HCT116 (cell line): ENCODE measurements at regions not wholly inside any gene's neighbourhood (a gene's known extent, or its start where the extent isn't known, plus 50 kb on each side); places are given as distances from the start of the nearest gene placed in this dataset.

ENCODE experiments used
- ATAC-seq: fragments of 200-7000 bp; cut with Tn5 transposase; 2 replicates; pipeline ENCODE4 v1.9.1; 2020; ENCODE audit warnings: mild to moderate bottlenecking, moderate library complexity
- BruUV-seq: library from RNA; stranded (reverse); fragments of 400-500 nt; replicated peaks from 2 replicates; lab custom pipeline; 2021; lab: Mats Ljungman, UMichigan
- CTCF ChIA-PET: fragments of 300-600 bp; sonication (Branson Sonifier 250); formaldehyde crosslinking; loops from one replicate; lab custom pipeline; 2021; ENCODE audit warnings: antibody characterized with exemption; lab: Charles Lee
- POLR2A ChIA-PET: fragments of 300-600, 350-600 bp; sonication (Branson Sonifier 250); formaldehyde crosslinking; loops from one replicate; lab custom pipeline; 2021; ENCODE audit warnings: antibody characterized with exemption; lab: Charles Lee
- RAD21 ChIA-PET, 2 experiments: fragments of 300-600 bp; sonication (Branson Sonifier 250); formaldehyde crosslinking; loops; one replicate each; lab custom pipeline; 2023; ENCODE audit warnings: low total read pairs in 2 of 2; ENCODE audit not compliant: uncharacterized antibody in 2 of 2, unreplicated experiment in 2 of 2, low non-redundant PET in 1 of 2; lab: Charles Lee
- DNase-seq: peaks from one replicate; pipeline ENCODE4 v3.0.0-alpha.2; 2010; ENCODE audit warnings: low read depth, low spot score
- H2AFZ ChIP-seq: fragments of 200-600 bp; shearing (Covaris generic), sonication (generic); 2 replicates; pipeline ENCODE4 v1.6.1; 2017; ENCODE audit warnings: low read depth, mixed run types, mixed read lengths, antibody characterized with exemption, low read length; ENCODE audit not compliant: poor library complexity, severe bottlenecking
- H3K27ac ChIP-seq: 2 replicates; pipeline ENCODE4 v1.5.1; 2012; ENCODE audit warnings: low read depth, low read length
- H3K27me3 ChIP-seq: fragments of 200-600 bp; sonication (generic); 2 replicates; pipeline ENCODE4 v1.6.1; 2016; ENCODE audit warnings: mixed run types, low read length, mixed read lengths; ENCODE audit not compliant: insufficient read depth
- H3K36me3 ChIP-seq, 2 experiments: fragments of 200-500 bp in 1 of 2; fragments of 200-600 bp in 1 of 2; sonication (Bioruptor generic) in 1 of 2; sonication (generic) in 1 of 2; 2 replicates each; pipeline versions ENCODE4 v1.5.1 to v1.6.1; 2014 to 2016; ENCODE audit warnings: low read length in 2 of 2, inconsistent platforms in 1 of 2, mixed read lengths in 1 of 2, mixed run types in 1 of 2; ENCODE audit not compliant: insufficient read depth in 2 of 2, control insufficient read depth in 1 of 2
- H3K4me1 ChIP-seq, 2 experiments: fragments of 200-600 bp in 1 of 2; sonication (generic) in 1 of 2; 2 replicates each; pipeline versions ENCODE4 v1.5.1 to v1.6.1; 2012 to 2017; ENCODE audit warnings: low read length in 2 of 2, inconsistent platforms in 1 of 2, mild to moderate bottlenecking in 1 of 2, mixed read lengths in 1 of 2, mixed run types in 1 of 2, moderate library complexity in 1 of 2; ENCODE audit not compliant: insufficient read depth in 2 of 2, control insufficient read depth in 1 of 2
- H3K4me2 ChIP-seq: fragments of 200-600 bp; sonication (generic); 2 replicates; pipeline ENCODE4 v1.6.1; 2017; ENCODE audit warnings: mixed run types, low read length, mixed read lengths
- H3K4me3 ChIP-seq, 2 experiments: fragments of 200-600 bp in 1 of 2; sonication (generic) in 1 of 2; replicated peaks in 1 of 2; 2 replicates each; pipeline ENCODE4 v1.5.1; 2011 to 2016; ENCODE audit warnings: low read length in 2 of 2, control low read depth in 1 of 2, low read depth in 1 of 2, mild to moderate bottlenecking in 1 of 2, mixed read lengths in 1 of 2, mixed run types in 1 of 2
- H3K79me2 ChIP-seq: fragments of 200-600 bp; sonication (generic); 2 replicates; pipeline ENCODE4 v1.6.1; 2017; ENCODE audit warnings: mild to moderate bottlenecking, mixed run types, low read length, moderate library complexity, mixed read lengths; ENCODE audit not compliant: insufficient read depth
- H3K9ac ChIP-seq: fragments of 200-600 bp; sonication (generic); 2 replicates; pipeline ENCODE4 v1.6.1; 2016; ENCODE audit warnings: low read length, mixed read lengths
- H3K9me2 ChIP-seq: fragments of 200-600 bp; sonication (generic), shearing (Covaris generic); 2 replicates; pipeline ENCODE4 v1.6.1; 2017; ENCODE audit warnings: mixed run types, mild to moderate bottlenecking, moderate library complexity; ENCODE audit not compliant: insufficient read depth
- H3K9me3 ChIP-seq, 2 experiments: fragments of 200-500 bp in 1 of 2; fragments of 200-600 bp in 1 of 2; sonication (Bioruptor generic) in 1 of 2; sonication (generic) in 1 of 2; 2 replicates each; pipeline ENCODE4 v1.6.1; 2014 to 2017; ENCODE audit warnings: low read length in 2 of 2, mixed read lengths in 2 of 2, inconsistent platforms in 1 of 2, low read depth in 1 of 2, mild to moderate bottlenecking in 1 of 2, mixed run types in 1 of 2, moderate library complexity in 1 of 2; ENCODE audit not compliant: control insufficient read depth in 1 of 2, insufficient read depth in 1 of 2
- H4K20me1 ChIP-seq: fragments of 200-600 bp; sonication (generic), shearing (Covaris generic); 2 replicates; pipeline ENCODE4 v1.6.1; 2017; ENCODE audit warnings: mixed run types, mild to moderate bottlenecking, moderate library complexity; ENCODE audit not compliant: insufficient read depth
- CTCF ChIP-seq, 3 experiments: fragments of 200-600 bp in 1 of 3; sonication (generic) in 1 of 3; IDR thresholded peaks in 2 of 3; conservative IDR thresholded peaks in 1 of 3; 2 replicates each; pipeline ENCODE4 v1.5.1; 2012 to 2017; ENCODE audit warnings: low read depth in 2 of 3, low read length in 2 of 3, antibody characterized with exemption in 1 of 3, borderline replicate concordance in 1 of 3, control low read depth in 1 of 3, mild to moderate bottlenecking in 1 of 3, mixed read lengths in 1 of 3, mixed run types in 1 of 3, moderate library complexity in 1 of 3; ENCODE audit not compliant: insufficient read depth in 1 of 3
- EGR1 ChIP-seq: IDR thresholded peaks from 2 replicates; pipeline ENCODE4 v1.6.1; 2012; ENCODE audit warnings: low read depth
- ELF1 ChIP-seq: IDR thresholded peaks from 2 replicates; pipeline ENCODE4 v1.6.1; 2012; ENCODE audit warnings: low read depth, borderline replicate concordance
- EZH2phosphoT487 ChIP-seq: fragments of 200-600 bp; IDR thresholded peaks from 2 replicates; pipeline ENCODE4 v1.6.1; 2018; ENCODE audit warnings: antibody characterized with exemption, borderline replicate concordance
- FOSL1 ChIP-seq: IDR thresholded peaks from 2 replicates; pipeline ENCODE4 v1.6.1; 2012; ENCODE audit warnings: low read depth
- POLR2AphosphoS5 ChIP-seq: IDR thresholded peaks from 2 replicates; pipeline ENCODE4 v1.6.1; 2011; ENCODE audit warnings: mild to moderate bottlenecking, low read depth, low read length, moderate library complexity
- REST ChIP-seq: IDR thresholded peaks from 2 replicates; pipeline ENCODE4 v1.6.1; 2012; ENCODE audit warnings: low read depth
- SIN3A ChIP-seq: IDR thresholded peaks from 2 replicates; pipeline ENCODE4 v1.6.1; 2012; ENCODE audit warnings: low read depth
- SRF ChIP-seq: IDR thresholded peaks from 2 replicates; pipeline ENCODE4 v1.6.1; 2012; ENCODE audit warnings: low read depth
- ZBTB33 ChIP-seq: IDR thresholded peaks from 2 replicates; pipeline ENCODE4 v1.6.1; 2011; ENCODE audit warnings: mild to moderate bottlenecking, low read length, moderate library complexity; ENCODE audit not compliant: insufficient replicate concordance; ENCODE audit errors: extremely low read depth
- ZFX ChIP-seq: fragments of 450-650 bp; IDR thresholded peaks from 2 replicates; pipeline ENCODE4 v1.6.1; 2017
- ZNF274 ChIP-seq: fragments of 200-500 bp; sonication (Bioruptor generic); IDR thresholded peaks from 2 replicates; pipeline ENCODE4 v1.6.1; 2014; ENCODE audit warnings: mild to moderate bottlenecking, low read depth, low read length, inconsistent platforms
- intact Hi-C: fragments of 100-400 bp; cut with micrococcal nuclease; formaldehyde crosslinking; loops from 2 replicates; pipeline ENCODE4 v1.10.0; 2022

- BruUV-seq = no TSS peak
These were observed 79.1 kb upstream of the FAM120A start for GRCh38 chr9:93372391-93372790.

More at GRCh38 chr9:93372391-93372790, 79.1 kb upstream of the FAM120A start:
- no peak for ATAC-seq
- H3K9ac ChIP-seq = no peak overlapping the region
- CTCF ChIA-PET = no interaction called here
- no peaks in the 10 kb centered on the region for H3K9me3 ChIP-seq
- no peak overlapping the region for H3K4me2 ChIP-seq
- TF ChIP-seq SRF (no peak), POLR2AphosphoS5 (no peak), ZFX (no peak), ZNF274 (no peak), ELF1 (no peak), EGR1 (no peak), FOSL1 (no peak), ZBTB33 (no peak), REST (no peak), EZH2phosphoT487 (no peak), CTCF (IDR thresholded peaks at IDR 0.05 in 2 of 3, conservative IDR thresholded peaks at IDR 0.05 in 1 of 3; ENCODE audit: borderline replicate concordance in 1 of 3, insufficient read depth in 1 of 3, low read depth in 2 of 3, low read length in 2 of 3) (no peak), SIN3A (no peak)
- H2AFZ ChIP-seq = no peak overlapping the region
- intact Hi-C loops = no loop called here
- no peaks in the 10 kb centered on the region for H4K20me1 ChIP-seq
- H3K27ac ChIP-seq = no peak overlapping the region
- POLR2A ChIA-PET = no interaction called here
- no peaks in the 10 kb centered on the region for H3K4me1 ChIP-seq
- no peak overlapping the region for H3K4me3 ChIP-seq
- no peak for DNase-seq
- no peaks in the 10 kb centered on the region for H3K27me3 ChIP-seq
- no peaks in the 10 kb centered on the region for H3K79me2 ChIP-seq
- no peaks in the 10 kb centered on the region for H3K9me2 ChIP-seq
- RAD21 ChIA-PET = no interaction called here
- H3K36me3 ChIP-seq = no peaks in the 10 kb centered on the region
